ENCODE measurements at regions not wholly inside any gene's neighbourhood (a gene's known extent, or its start where the extent isn't known, plus 50 kb on each side); places are given as distances from the start of the nearest gene placed in this dataset.

GRCh38 chr2:120538691-120539423 is 192.9 kb downstream of the INHBB start:
- peaks cover 0 to 15% of the 10 kb centered on the region in 2 donors for H3K4me1 ChIP-seq
- no peak overlapping the region for H3K4me3 ChIP-seq (replicated peaks in 1 of 3)
- 77 to 81% methylated on average over 12 of the region's 12 CpGs for WGBS, 2 donors
- H3K27me3 ChIP-seq, result no peaks in the 10 kb centered on the region
- TF ChIP-seq POLR2A (IDR thresholded peaks at IDR 0.05) (no peak), CTCF (IDR thresholded peaks at IDR 0.05) (no peak)
- no peak for DNase-seq
- no peak overlapping the region for H3K27ac ChIP-seq
- intact Hi-C loops (cut with DNase I), result no loop called here
- no peaks in the 10 kb centered on the region for H3K9me3 ChIP-seq
- H3K36me3 ChIP-seq, result no peaks in the 10 kb centered on the region

- no peaks in the 10 kb centered on the region for H3K36me3 ChIP-seq
- no peak overlapping the region for H3K27ac ChIP-seq
- DNase-seq, result no peak
- H3K4me1 ChIP-seq, result peaks cover 0 to 15% of the 10 kb centered on the region in 2 donors
- WGBS, 2 donors, result 90 to 95% methylated on average over 10 to 15 of the region's 15 CpGs
- H3K4me3 ChIP-seq (replicated peaks in 1 of 3), result no peak overlapping the region
- H3K9me3 ChIP-seq, result no peaks in the 10 kb centered on the region
- TF ChIP-seq CTCF (IDR thresholded peaks at IDR 0.05) (no peak), POLR2A (IDR thresholded peaks at IDR 0.05) (no peak)
- no peaks in the 10 kb centered on the region for H3K27me3 ChIP-seq
- intact Hi-C loops (cut with DNase I), result no loop called here
Observed at GRCh38 chr2:120539424-120539936, 193.5 kb downstream of the INHBB start.

- Histone ChIP-seq H3K4me3 (replicated peaks in 1 of 3) (no peak overlapping the region), H3K9me3 (no peaks in the 10 kb centered on the region), H3K36me3 (no peaks in the 10 kb centered on the region), H3K27me3 (no peaks in the 10 kb centered on the region), H3K4me1 (peaks cover 0 to 15% of the 10 kb centered on the region in 2 donors), H3K27ac (no peak overlapping the region)
- DNase-seq, result peak in 1 of 2 donors; percentile 7
- 79 to 85% methylated on average over 16 to 17 of the region's 17 CpGs for WGBS, 2 donors
- intact Hi-C loops (cut with DNase I), result no loop called here
- TF ChIP-seq POLR2A (IDR thresholded peaks at IDR 0.05), result no peak
- no peak for TF ChIP-seq CTCF (IDR thresholded peaks at IDR 0.05)
Observed at GRCh38 chr2:120539937-120540718, 194.2 kb downstream of the INHBB start.

GRCh38 chr2:120540719-120541552 is 194.7 kb upstream of the GLI2 start:
- 87 to 89% methylated on average over 12 to 13 of the region's 13 CpGs for WGBS, 2 donors
- intact Hi-C loops (cut with DNase I), result no loop called here
- no peak overlapping the region for H3K27ac ChIP-seq

More at GRCh38 chr2:120540719-120541552, 194.7 kb upstream of the GLI2 start:
- TF ChIP-seq CTCF (IDR thresholded peaks at IDR 0.05), result no peak
- no peak for TF ChIP-seq POLR2A (IDR thresholded peaks at IDR 0.05)
- Histone ChIP-seq H3K27me3 (no peaks in the 10 kb centered on the region), H3K9me3 (no peaks in the 10 kb centered on the region), H3K4me3 (replicated peaks in 1 of 3) (no peak overlapping the region), H3K4me1 (peaks cover 0 to 17% of the 10 kb centered on the region in 2 donors), H3K36me3 (no peaks in the 10 kb centered on the region)
- DNase-seq, result no peak
